Right cardiac atrium (tissue), 5 donors: ENCODE measurements at regions not wholly inside any gene's neighbourhood (a gene's known extent, or its start where the extent isn't known, plus 50 kb on each side); places are given as distances from the start of the nearest gene placed in this dataset.
"Not testable (repeated sequence)": the region's sequence is repeated elsewhere in the genome, so short reads cannot be mapped to it uniquely, and the experiment has no call there.

Experiments used
- ATAC-seq, 2 donors: fragments of 200-7000 bp; cut with Tn5 transposase; one replicate each; pipeline versions ENCODE4 v1.8.0 to v1.9.1; 2020; ENCODE audit warnings: moderate library complexity in 2 of 2, mild to moderate bottlenecking in 1 of 2
- DNase-seq, 3 donors: peaks; one replicate each; pipeline ENCODE4 v3.0.0-alpha.2; 2020
- H3K27ac ChIP-seq: one replicate; pipeline ENCODE4 v1.5.1; 2013; ENCODE audit warnings: mild to moderate bottlenecking, low read length, control low read depth, moderate library complexity
- H3K27me3 ChIP-seq: one replicate; pipeline ENCODE4 v1.6.1; 2013; ENCODE audit not compliant: control insufficient read depth, insufficient read depth
- H3K4me1 ChIP-seq: one replicate; pipeline ENCODE4 v1.6.1; 2013; ENCODE audit warnings: low read length; ENCODE audit not compliant: control insufficient read depth, insufficient read depth
- H3K4me3 ChIP-seq: one replicate; pipeline ENCODE4 v1.5.1; 2013; ENCODE audit warnings: low read length, control low read depth
- H3K9me3 ChIP-seq: one replicate; pipeline ENCODE4 v1.6.1; 2013; ENCODE audit warnings: low read length; ENCODE audit not compliant: control insufficient read depth
- WGBS: extraction: QIAGEN DNeasy Blood & Tissue Kit; methylation state at CpG from one replicate; pipeline ENCODE4 v1.1.7; 2013; 5-methylcytosine and 5-hydroxymethylcytosine counted together
- intact Hi-C, 4 donors: fragments of 100-400 bp; cut with DNase I; formaldehyde crosslinking; loops; one replicate each; pipeline versions ENCODE4 v1.11.0 to v1.14.0; 2022 to 2023
- donor health status: healthy with polysubstance abuse.
- donor health status: DM: no; HTN: yes; CAD: no.
- donor health status: DM: no; HTN: no; CAD: no.
- donor health status: DM: no; HTN: yes; CAD: no; lungs with severe emphysema.
- donor health status: DM: yes; HTN: yes; CAD: no.

DNA sequence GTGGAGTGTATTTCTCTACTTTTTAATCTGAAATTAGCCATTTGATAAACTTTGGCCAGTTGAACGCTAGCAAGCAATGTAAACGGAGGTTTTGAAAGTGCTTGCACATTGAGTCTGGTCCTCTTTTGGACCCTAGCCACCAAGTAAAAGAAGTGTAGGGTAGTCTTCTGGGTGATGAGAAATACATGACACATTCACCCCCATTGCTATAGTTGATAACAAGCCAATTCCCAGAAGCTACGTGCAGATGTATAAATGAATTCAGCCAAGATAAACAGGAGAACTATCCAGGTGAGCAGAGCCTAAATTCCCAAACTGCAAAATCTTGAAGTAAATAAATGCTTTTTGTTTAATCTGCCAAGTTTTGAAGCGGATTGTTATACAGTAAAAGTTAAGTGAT lies 965.4 kb upstream of the GRIA3 start:
- Histone ChIP-seq H3K4me3 (no peak overlapping the region), H3K9me3 (no peaks in the 10 kb centered on the region), H3K27me3 (no peaks in the 10 kb centered on the region), H3K27ac (no peak overlapping the region), H3K4me1 (no peaks in the 10 kb centered on the region)
- no peak for DNase-seq
- intact Hi-C loops = no loop called here
- 68% methylated on average over 4 of the region's 4 CpGs for WGBS
- no peak for ATAC-seq

DNA sequence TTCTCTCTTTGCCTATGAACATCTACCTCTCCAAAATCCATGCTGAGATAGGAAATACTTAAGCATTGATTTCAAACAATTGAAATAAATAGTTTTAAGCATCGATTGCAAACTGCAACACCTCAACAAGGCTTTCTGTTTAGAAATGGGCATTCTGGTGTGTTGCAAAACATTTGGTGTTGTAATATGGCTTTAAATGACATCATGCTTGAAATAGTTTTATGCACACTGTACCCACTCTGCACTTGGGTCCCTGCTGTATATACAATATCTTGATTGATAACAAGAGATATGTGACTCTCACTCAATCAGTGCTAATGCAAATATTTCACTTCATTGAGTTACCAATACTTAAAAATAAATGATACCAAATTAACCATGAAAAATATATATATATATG lies 964.9 kb upstream of the GRIA3 start:
- intact Hi-C loops = no loop called here
- Histone ChIP-seq H3K27me3 (no peaks in the 10 kb centered on the region), H3K27ac (no peak overlapping the region), H3K9me3 (no peaks in the 10 kb centered on the region), H3K4me3 (no peak overlapping the region), H3K4me1 (no peaks in the 10 kb centered on the region)
- 60% methylated on average over 1 of the region's 1 CpG for WGBS
- ATAC-seq (no peak), DNase-seq (no peak)

DNA sequence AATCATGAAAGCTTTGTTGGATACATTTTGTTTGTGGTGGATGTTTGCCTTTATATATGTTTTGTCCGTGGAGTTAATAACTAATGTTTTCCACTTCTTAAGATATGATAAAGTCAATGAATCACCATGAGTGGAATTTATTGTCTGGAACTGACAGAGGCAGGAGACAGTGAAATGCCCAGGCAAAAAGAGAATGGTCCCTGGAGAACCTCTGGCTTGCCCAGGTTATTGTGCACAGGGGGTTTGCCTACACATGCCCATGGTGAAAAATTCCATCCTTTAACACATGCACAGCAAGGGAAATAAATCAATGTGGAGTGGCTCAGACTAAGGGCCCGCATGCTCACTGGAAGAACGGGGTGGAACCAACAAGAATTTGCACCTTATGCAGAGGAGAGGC lies 964.3 kb upstream of the GRIA3 start:
- no peak overlapping the region for H3K4me3 ChIP-seq
- 62% methylated on average over 3 of the region's 3 CpGs for WGBS
- intact Hi-C loops = no loop called here
- H3K4me1 ChIP-seq = no peaks in the 10 kb centered on the region
- no peaks in the 10 kb centered on the region for H3K9me3 ChIP-seq
- no peaks in the 10 kb centered on the region for H3K27me3 ChIP-seq
- no peak overlapping the region for H3K27ac ChIP-seq
- ATAC-seq = no peak
- DNase-seq = no peak

DNA sequence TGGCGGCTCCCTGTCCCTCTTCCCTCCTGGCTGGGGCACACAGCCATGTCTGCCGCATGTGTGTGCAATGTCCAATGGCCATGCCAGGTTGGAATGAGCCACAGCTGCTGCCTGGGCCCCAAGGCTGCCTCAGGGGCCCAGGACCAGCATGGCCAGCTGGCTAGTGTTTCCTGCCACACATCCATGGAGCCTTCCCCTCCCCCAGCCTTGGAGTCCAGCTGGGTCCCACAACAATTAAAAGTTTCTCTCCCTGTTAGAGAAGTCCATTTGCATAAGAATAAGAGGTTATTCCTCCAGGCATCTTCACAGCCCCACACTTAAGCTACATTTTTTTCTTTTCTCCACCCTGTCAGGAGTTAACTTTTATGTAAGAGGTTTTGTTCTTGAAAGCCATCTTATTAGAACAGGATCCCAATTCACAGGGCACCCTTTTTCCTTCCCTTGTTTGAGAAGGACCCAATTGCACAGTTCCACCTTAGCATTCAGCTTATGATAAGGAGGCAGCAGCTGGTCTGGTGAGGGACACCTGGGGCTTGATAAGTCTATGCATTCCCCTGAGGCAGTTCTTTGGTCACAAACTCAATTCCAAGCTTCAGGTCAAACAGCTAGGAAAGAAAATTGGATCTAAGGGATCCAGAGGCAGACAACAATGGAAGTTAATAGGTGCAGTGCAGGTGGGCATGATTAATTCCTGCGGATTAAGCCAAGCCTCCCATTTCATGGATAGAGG lies 963.3 kb upstream of the GRIA3 start:
- no peak for DNase-seq
- intact Hi-C loops = no loop called here
- ATAC-seq = no peak
- H3K9me3 ChIP-seq = no peaks in the 10 kb centered on the region
- 57% methylated on average over 3 of the region's 3 CpGs for WGBS
- no peaks in the 10 kb centered on the region for H3K27me3 ChIP-seq
- H3K4me3 ChIP-seq = no peak overlapping the region
- H3K4me1 ChIP-seq = no peaks in the 10 kb centered on the region
- H3K27ac ChIP-seq = no peak overlapping the region

DNA sequence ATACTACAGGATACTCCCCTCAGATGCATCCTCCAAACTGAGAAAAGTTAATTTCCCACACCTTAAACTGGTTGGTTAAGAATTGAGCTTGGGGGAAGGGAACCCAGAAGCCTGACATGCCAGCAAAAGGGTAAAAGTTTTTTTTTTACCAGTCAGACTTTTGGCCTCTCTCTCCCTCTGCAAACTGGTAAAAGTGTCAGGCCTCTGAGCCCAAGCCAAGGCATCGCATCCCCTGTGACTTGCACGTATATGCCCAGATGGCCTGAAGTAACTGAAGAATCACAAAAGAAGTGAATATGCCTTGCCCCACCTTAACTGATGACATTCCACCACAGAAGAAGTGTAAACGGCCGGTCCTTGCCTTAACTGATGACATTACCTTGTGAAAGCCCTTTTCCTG lies 962.3 kb upstream of the GRIA3 start:
- H3K4me3 ChIP-seq, H3K27me3 ChIP-seq, intact Hi-C loops, DNase-seq, H3K27ac ChIP-seq, ATAC-seq, H3K9me3 ChIP-seq, H3K4me1 ChIP-seq: not testable (repeated sequence)
- WGBS = 41% methylated on average over 2 of the region's 4 CpGs

DNA sequence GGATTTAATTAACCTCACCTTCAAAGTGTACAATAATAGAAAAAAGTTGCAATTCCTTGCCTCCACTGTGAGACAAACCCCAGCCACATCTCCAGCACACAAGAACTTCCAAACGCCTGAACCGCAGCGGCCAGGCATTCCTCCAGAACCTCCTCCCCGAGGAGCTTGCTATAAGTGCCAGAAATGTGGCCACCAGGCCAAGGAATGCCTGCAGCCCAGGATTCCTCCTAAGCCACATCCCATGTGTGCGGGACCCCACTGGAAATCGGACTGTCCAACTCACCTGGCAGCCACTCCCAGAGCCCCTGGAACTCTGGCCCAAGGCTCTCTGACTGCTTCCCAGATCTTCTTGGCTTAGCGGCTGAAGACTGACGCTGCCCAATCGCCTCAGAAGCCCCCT lies 959.9 kb upstream of the GRIA3 start:
- ATAC-seq = not testable (repeated sequence)

DNA sequence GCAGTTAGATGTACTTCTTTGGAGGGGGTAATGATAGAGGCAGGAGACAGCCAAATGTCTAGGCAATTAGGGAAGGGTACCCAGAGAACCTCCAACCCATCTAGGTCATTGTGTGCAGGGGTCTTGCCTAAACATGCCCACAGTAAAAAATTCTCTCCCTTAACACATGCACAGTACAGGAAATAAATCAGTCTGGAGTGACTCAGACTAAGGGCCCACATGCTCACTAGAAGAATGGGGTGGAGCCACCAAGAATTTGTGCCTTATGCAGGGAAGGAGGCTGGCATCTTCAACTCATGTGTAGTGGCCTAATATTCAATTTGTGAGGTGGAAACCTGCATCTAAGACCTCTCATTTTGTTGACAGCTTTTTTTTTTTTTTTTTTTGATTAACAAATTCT lies 945.3 kb upstream of the GRIA3 start:
- intact Hi-C loops = no loop called here
- Histone ChIP-seq H3K9me3 (no peaks in the 10 kb centered on the region), H3K4me3 (no peak overlapping the region), H3K27ac (no peak overlapping the region), H3K27me3 (no peaks in the 10 kb centered on the region), H3K4me1 (no peaks in the 10 kb centered on the region)
- ATAC-seq = no peak
- no peak for DNase-seq

More for the DNA sequence above, 959.9 kb upstream of the GRIA3 start:
- H3K27ac ChIP-seq, DNase-seq, H3K4me3 ChIP-seq, intact Hi-C loops, H3K9me3 ChIP-seq, H3K4me1 ChIP-seq, H3K27me3 ChIP-seq: not testable (repeated sequence)
- 49% methylated on average over 7 of the region's 9 CpGs for WGBS

DNA sequence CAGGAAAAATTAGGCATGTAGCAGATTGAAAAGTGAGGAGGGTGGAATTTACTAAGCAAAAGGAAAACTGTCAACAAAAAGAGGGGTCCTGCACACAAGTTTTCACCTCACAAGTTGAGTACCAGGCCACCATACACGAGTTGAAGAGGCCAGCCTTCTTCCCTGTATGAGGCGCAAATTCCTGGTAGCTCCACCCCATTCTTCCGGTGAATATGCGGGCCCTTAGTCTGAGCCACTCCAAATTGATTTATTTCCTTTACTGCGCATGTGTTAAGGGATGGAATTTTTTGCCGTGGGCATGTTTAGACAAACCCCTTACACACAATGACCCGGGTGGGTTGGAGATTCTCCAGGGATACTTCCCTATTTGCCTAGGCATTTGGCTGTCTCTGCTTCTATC lies 942.1 kb upstream of the GRIA3 start:
- Histone ChIP-seq H3K9me3 (no peaks in the 10 kb centered on the region), H3K4me3 (no peak overlapping the region)
- no peak for ATAC-seq

DNA sequence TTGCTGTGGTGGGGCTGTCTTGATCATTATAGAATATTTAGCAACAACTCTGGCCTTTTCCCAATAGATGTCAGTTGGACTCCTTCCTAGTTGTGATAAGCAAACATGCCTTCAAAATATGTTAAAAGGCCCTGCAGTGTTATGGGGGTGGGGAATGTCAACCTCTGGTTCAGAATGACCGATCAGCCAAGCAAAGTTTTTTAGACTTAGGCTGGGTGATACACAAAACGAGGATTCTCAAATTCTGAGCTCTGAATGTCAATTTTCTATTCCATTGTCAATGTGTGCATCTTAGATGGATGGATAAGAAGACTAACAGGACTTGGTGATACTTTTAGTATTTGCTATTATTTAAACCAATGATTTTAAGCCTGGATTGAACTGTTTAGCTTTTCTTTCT lies 940.0 kb upstream of the GRIA3 start:
- Histone ChIP-seq H3K9me3 (no peaks in the 10 kb centered on the region), H3K4me3 (no peak overlapping the region), H3K27ac (no peak overlapping the region), H3K4me1 (no peaks in the 10 kb centered on the region), H3K27me3 (no peaks in the 10 kb centered on the region)
- ATAC-seq = no peak
- intact Hi-C loops = no loop called here
- 46% methylated on average over 2 of the region's 2 CpGs for WGBS
- no peak for DNase-seq

More for the DNA sequence above, 942.1 kb upstream of the GRIA3 start:
- no peak overlapping the region for H3K27ac ChIP-seq
- H3K27me3 ChIP-seq = no peaks in the 10 kb centered on the region
- 83% methylated on average over 7 of the region's 7 CpGs for WGBS
- H3K4me1 ChIP-seq = no peaks in the 10 kb centered on the region
- no peak for DNase-seq
- intact Hi-C loops = no loop called here

DNA sequence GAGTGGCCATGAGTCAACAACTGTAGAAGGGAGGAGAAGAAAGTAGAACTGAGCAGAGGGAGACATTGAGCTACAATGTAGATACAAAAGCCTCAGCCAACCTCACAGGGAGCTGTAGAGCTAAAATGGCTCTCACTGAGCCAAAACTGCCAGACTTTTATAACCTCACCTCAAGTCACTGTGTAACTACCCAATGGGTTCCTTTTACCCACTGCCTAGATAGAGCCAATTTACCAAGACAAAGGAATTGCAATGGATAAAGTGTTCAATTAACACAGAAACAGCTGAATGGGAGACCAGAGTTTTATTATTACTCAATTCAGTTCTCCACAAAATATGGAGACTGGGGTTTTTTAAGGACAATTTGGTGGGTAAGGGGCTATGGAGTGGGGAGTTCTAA lies 938.9 kb upstream of the GRIA3 start:
- no peaks in the 10 kb centered on the region for H3K27me3 ChIP-seq
- intact Hi-C loops = no loop called here
- DNase-seq (no peak), ATAC-seq (no peak)
- no peaks in the 10 kb centered on the region for H3K9me3 ChIP-seq
- no peak overlapping the region for H3K4me3 ChIP-seq
- H3K27ac ChIP-seq = no peak overlapping the region
- no peaks in the 10 kb centered on the region for H3K4me1 ChIP-seq

DNA sequence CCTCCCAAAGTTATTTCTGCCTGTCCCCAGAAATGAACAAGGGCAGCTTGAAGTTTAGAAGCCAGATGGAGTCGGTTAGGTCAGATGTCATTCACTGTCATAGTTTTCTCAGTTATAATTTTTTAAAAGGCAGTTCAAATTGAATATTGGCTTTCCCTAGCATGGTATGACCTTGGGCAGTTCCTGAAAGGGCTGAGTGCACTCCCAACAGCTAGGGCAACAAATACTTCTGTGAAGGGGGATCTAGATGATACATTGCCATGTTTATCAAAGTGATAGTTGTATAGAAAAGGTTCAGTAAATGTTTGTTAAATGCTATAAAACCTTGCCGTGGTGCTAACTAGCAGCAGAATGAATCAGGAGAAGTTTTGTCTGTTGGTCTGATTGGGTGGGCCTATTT lies 938.1 kb upstream of the GRIA3 start:
- Histone ChIP-seq H3K27me3 (no peaks in the 10 kb centered on the region), H3K4me3 (no peak overlapping the region), H3K27ac (no peak overlapping the region), H3K9me3 (no peaks in the 10 kb centered on the region), H3K4me1 (no peaks in the 10 kb centered on the region)
- 81% methylated on average over 2 of the region's 2 CpGs for WGBS
- no peak for DNase-seq
- intact Hi-C loops = no loop called here
- no peak for ATAC-seq

DNA sequence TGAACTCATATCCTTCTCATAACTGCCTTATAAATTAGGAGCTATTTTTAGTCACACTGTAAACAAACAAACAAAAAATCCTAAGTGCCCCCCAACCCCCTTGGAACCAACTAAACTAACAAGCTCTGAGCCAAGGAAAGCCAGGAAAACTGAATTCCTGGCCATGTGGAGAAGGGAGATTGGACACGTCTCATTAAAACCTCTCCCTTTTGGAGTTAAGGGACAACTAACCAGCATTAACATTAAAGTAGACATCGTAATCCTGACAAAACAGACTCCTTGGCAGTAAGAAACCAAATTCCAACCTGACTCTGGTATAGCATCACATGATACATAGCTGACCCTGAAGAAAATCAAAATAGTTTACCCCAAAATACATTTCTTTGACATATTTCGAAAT lies 937.1 kb upstream of the GRIA3 start:
- Histone ChIP-seq H3K27me3 (no peaks in the 10 kb centered on the region), H3K9me3 (no peaks in the 10 kb centered on the region), H3K27ac (no peak overlapping the region), H3K4me1 (no peaks in the 10 kb centered on the region), H3K4me3 (no peak overlapping the region)
- intact Hi-C loops = no loop called here
- WGBS = 67% methylated on average over 3 of the region's 3 CpGs
- DNase-seq (no peak), ATAC-seq (no peak)
